ENCODE measurements at regions not wholly inside any gene's neighbourhood (a gene's known extent, or its start where the extent isn't known, plus 50 kb on each side); places are given as distances from the start of the nearest gene placed in this dataset.

DNA sequence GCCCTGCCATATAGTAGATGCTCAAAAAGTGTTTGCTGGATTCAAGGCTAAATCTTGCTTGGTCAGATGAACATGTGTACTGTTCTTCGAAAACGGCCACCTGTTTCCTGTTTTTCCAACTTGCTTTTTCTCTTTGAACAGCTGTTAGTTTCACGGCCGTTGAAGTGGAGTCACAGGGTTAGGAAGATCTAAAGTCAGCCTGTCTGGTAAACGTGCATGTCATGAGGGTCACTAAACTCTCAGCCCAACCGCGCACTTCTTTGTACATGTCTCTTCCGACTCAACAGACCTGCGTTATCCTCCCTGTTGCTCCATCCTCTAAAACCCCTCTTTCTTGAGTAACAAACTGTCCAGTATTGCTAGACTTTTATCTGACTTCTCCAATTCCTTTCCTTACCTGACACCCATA is 93.2 kb upstream of the MAN1A1 start (continued):
- TF ChIP-seq, protein P1, sequence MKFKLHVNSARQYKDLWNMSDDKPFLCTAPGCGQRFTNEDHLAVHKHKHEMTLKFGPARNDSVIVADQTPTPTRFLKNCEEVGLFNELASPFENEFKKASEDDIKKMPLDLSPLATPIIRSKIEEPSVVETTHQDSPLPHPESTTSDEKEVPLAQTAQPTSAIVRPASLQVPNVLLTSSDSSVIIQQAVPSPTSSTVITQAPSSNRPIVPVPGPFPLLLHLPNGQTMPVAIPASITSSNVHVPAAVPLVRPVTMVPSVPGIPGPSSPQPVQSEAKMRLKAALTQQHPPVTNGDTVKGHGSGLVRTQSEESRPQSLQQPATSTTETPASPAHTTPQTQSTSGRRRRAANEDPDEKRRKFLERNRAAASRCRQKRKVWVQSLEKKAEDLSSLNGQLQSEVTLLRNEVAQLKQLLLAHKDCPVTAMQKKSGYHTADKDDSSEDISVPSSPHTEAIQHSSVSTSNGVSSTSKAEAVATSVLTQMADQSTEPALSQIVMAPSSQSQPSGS (IDR thresholded peaks at IDR 0.05; ENCODE audit: low read length), result no peak
- no peak for TF ChIP-seq CREB1 (IDR thresholded peaks at IDR 0.05)
